Upper lobe of right lung (tissue), 1 donor: ENCODE measurements at regions not wholly inside any gene's neighbourhood (a gene's known extent, or its start where the extent isn't known, plus 50 kb on each side); places are given as distances from the start of the nearest gene placed in this dataset.

ENCODE experiments used
- ATAC-seq: fragments of 200-7000 bp; cut with Tn5 transposase; one replicate; pipeline ENCODE4 v1.9.1; 2020; ENCODE audit warnings: mild to moderate bottlenecking, moderate library complexity
- DNase-seq: peaks from one replicate; pipeline ENCODE4 v3.0.0-alpha.2; 2020
- H3K27ac ChIP-seq: fragments of 200-600 bp; one replicate; pipeline ENCODE4 v1.8.0; 2022
- H3K27me3 ChIP-seq: fragments of 200-600 bp; one replicate; pipeline ENCODE4 v1.8.0; 2022; ENCODE audit warnings: mild to moderate bottlenecking
- H3K36me3 ChIP-seq: fragments of 200-600 bp; one replicate; pipeline ENCODE4 v1.8.0; 2022
- H3K4me1 ChIP-seq: fragments of 200-600 bp; one replicate; pipeline ENCODE4 v1.8.0; 2022
- H3K4me3 ChIP-seq: fragments of 200-600 bp; one replicate; pipeline ENCODE4 v1.8.0; 2022; ENCODE audit warnings: mild to moderate bottlenecking
- H3K9me3 ChIP-seq: fragments of 200-600 bp; one replicate; pipeline ENCODE4 v1.8.0; 2022
- intact Hi-C: fragments of 100-400 bp; cut with DNase I; formaldehyde crosslinking; loops from one replicate; pipeline ENCODE4 v1.11.0; 2022
- TF ChIP-seq, protein P1 (sequence below): fragments of 200-600 bp; IDR thresholded peaks from one replicate; pipeline ENCODE4 v1.8.0; 2022; ENCODE audit warnings: antibody characterized with exemption
- donor health status: DM: no; HTN: yes; CAD: no; lungs with severe emphysema.

GRCh38 chr11:21810650-21811049 lies 382.2 kb upstream of the ANO5 start:
- H3K27ac ChIP-seq: no peak overlapping the region
- no peaks in the 10 kb centered on the region for H3K9me3 ChIP-seq
- no peak overlapping the region for H3K4me3 ChIP-seq
- no peaks in the 10 kb centered on the region for H3K27me3 ChIP-seq
- DNase-seq: no peak
- ATAC-seq: no peak
- TF ChIP-seq, protein P1, sequence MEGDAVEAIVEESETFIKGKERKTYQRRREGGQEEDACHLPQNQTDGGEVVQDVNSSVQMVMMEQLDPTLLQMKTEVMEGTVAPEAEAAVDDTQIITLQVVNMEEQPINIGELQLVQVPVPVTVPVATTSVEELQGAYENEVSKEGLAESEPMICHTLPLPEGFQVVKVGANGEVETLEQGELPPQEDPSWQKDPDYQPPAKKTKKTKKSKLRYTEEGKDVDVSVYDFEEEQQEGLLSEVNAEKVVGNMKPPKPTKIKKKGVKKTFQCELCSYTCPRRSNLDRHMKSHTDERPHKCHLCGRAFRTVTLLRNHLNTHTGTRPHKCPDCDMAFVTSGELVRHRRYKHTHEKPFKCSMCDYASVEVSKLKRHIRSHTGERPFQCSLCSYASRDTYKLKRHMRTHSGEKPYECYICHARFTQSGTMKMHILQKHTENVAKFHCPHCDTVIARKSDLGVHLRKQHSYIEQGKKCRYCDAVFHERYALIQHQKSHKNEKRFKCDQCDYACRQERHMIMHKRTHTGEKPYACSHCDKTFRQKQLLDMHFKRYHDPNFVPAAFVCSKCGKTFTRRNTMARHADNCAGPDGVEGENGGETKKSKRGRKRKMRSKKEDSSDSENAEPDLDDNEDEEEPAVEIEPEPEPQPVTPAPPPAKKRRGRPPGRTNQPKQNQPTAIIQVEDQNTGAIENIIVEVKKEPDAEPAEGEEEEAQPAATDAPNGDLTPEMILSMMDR: no peak
- H3K36me3 ChIP-seq: no peaks in the 10 kb centered on the region
- intact Hi-C loops: no loop called here
- H3K4me1 ChIP-seq: no peaks in the 10 kb centered on the region

DNA sequence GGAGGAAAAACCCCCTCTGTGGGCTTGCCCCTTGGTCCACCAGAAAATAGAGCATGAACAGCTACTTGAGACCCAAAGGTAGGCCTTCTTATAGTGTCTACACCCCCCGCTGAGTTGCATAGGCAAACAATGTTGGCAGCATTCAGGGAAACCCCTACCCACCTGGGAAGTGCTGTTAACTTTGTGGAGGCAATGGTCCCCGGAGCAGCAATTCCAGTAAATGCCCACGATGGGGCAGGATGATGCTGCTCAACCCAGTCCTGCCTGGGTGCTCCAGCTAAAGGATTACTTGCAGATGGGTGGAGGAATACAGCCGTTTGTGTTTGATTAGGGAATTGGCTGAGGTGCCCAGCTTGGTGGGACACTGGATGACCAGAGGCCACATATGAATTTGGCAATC lies 381.3 kb upstream of the ANO5 start:
- Histone ChIP-seq H3K4me1 (no peaks in the 10 kb centered on the region), H3K9me3 (no peaks in the 10 kb centered on the region), H3K4me3 (no peak overlapping the region), H3K27me3 (no peaks in the 10 kb centered on the region), H3K36me3 (no peaks in the 10 kb centered on the region), H3K27ac (no peak overlapping the region)
- intact Hi-C loops: no loop called here
- ATAC-seq (no peak), DNase-seq (no peak)
- TF ChIP-seq, protein P1: no peak

GRCh38 chr11:21814169-21814568 lies 378.7 kb upstream of the ANO5 start:
- Histone ChIP-seq H3K27me3 (no peaks in the 10 kb centered on the region), H3K27ac (no peak overlapping the region), H3K4me3 (no peak overlapping the region), H3K36me3 (no peaks in the 10 kb centered on the region), H3K9me3 (no peaks in the 10 kb centered on the region), H3K4me1 (no peaks in the 10 kb centered on the region)
- DNase-seq (no peak), ATAC-seq (no peak)
- intact Hi-C loops: no loop called here
- TF ChIP-seq, protein P1: no peak

DNA sequence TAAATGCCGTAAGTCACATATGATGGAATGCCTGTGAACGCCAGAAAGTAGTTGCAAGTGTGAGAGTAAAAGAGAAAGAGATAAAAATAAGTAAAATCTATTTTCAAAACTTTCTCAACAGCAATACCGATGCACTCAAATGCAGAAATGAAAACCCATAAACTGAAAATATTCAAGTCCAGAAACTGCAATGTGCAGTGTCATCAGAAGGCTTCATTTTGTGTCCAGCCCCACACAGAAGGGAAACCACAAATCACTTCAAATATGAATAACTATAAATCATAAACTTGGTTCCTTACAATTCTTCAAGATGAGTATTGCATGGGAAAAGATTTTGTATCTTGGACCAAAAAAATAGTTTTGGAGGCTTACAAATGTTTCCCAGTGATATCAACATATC lies 375.2 kb upstream of the ANO5 start:
- no peak overlapping the region for H3K4me3 ChIP-seq
- H3K27me3 ChIP-seq: no peaks in the 10 kb centered on the region
- ATAC-seq (no peak), DNase-seq (no peak)
- no peak overlapping the region for H3K27ac ChIP-seq
- H3K9me3 ChIP-seq: no peaks in the 10 kb centered on the region
- no peaks in the 10 kb centered on the region for H3K4me1 ChIP-seq
- TF ChIP-seq, protein P1: no peak
- H3K36me3 ChIP-seq: no peaks in the 10 kb centered on the region
- intact Hi-C loops: no loop called here

DNA sequence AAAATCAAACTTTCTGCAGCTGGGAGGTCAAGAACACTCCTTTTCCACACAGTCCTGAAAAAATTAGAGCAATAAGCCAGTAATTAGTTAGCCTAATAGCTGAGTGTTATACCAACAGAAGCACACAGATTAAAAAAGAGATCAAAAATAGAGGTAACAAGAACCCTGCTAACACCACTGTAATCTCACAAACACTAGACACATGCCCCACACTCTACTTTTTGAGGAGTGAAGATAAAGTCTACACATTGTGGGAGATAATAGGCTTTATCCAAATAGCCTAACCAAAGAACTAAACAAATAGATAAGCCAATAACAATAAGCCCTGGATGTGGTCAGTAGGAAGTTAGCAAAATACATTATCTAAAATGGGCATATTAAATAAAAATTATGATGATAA lies 372.7 kb upstream of the ANO5 start:
- TF ChIP-seq, protein P1: no peak
- no peak for ATAC-seq
- no peak for DNase-seq
- H3K9me3 ChIP-seq: no peaks in the 10 kb centered on the region
- no peaks in the 10 kb centered on the region for H3K4me1 ChIP-seq
- intact Hi-C loops: no loop called here
- H3K4me3 ChIP-seq: no peak overlapping the region
- no peaks in the 10 kb centered on the region for H3K36me3 ChIP-seq
- no peak overlapping the region for H3K27ac ChIP-seq
- H3K27me3 ChIP-seq: no peaks in the 10 kb centered on the region

GRCh38 chr11:21825127-21825526 lies 367.8 kb upstream of the ANO5 start:
- intact Hi-C loops: no loop called here
- TF ChIP-seq, protein P1: no peak
- Histone ChIP-seq H3K27ac (no peak overlapping the region), H3K27me3 (no peaks in the 10 kb centered on the region), H3K9me3 (no peaks in the 10 kb centered on the region), H3K36me3 (no peaks in the 10 kb centered on the region), H3K4me3 (no peak overlapping the region), H3K4me1 (no peaks in the 10 kb centered on the region)
- ATAC-seq (no peak), DNase-seq (no peak)
